ENCODE measurements at regions not wholly inside any gene's neighbourhood (a gene's known extent, or its start where the extent isn't known, plus 50 kb on each side); places are given as distances from the start of the nearest gene placed in this dataset.

GRCh38 chr2:19195661-19196060 lies 162.8 kb downstream of the OSR1 start (continued):
- no peak for TF ChIP-seq ZNF398 (tag by site-specific recombination; IDR thresholded peaks at IDR 0.05)
- no peak for TF ChIP-seq EGR2 (tag by site-specific recombination; IDR thresholded peaks at IDR 0.05; ENCODE audit: low read depth)

GRCh38 chr2:19189391-19189790 lies 169.0 kb downstream of the OSR1 start:
- H3K4me3 ChIP-seq (ENCODE audit: low read depth, low read length) = no peak overlapping the region
- POLR2A ChIA-PET = no interaction called here
- H3K9me3 ChIP-seq (ENCODE audit: control insufficient read depth, insufficient read depth, low read depth, low read length) = no peaks in the 10 kb centered on the region
- no peak for TF ChIP-seq ZNF664 (tag by site-specific recombination; IDR thresholded peaks at IDR 0.05)
- TF ChIP-seq KLF10 (tag by site-specific recombination; IDR thresholded peaks at IDR 0.05) = no peak
- TF ChIP-seq ZNF148 (tag by site-specific recombination; IDR thresholded peaks at IDR 0.05; ENCODE audit: borderline replicate concordance) = no peak
- no peak for TF ChIP-seq FEZF1 (tag by site-specific recombination; IDR thresholded peaks at IDR 0.05)
- TF ChIP-seq ZNF302 (tag by site-specific recombination; IDR thresholded peaks at IDR 0.05; ENCODE audit: low read depth) = no peak
- no peak for TF ChIP-seq ZNF114 (tag by site-specific recombination; IDR thresholded peaks at IDR 0.05)
- TF ChIP-seq PRDM1 (tag by site-specific recombination; IDR thresholded peaks at IDR 0.05) = no peak
- TF ChIP-seq CTCF (tag by site-specific recombination; IDR thresholded peaks at IDR 0.05) = no peak
- no peak for TF ChIP-seq ZNF394 (tag by site-specific recombination; IDR thresholded peaks at IDR 0.05; ENCODE audit: borderline replicate concordance)
- H3K4me1 ChIP-seq (ENCODE audit: control insufficient read depth, insufficient read depth, low read length) = no peaks in the 10 kb centered on the region
- CTCF ChIA-PET = no interaction called here
- H3K36me3 ChIP-seq (ENCODE audit: control insufficient read depth in 2 of 2, insufficient read depth in 1 of 2, low read length in 2 of 2) = no peaks in the 10 kb centered on the region
- H3K27ac ChIP-seq (ENCODE audit: extremely low read depth, low read depth, low read length) = no peak overlapping the region

GRCh38 chr2:19187323-19188020 lies 171.0 kb downstream of the OSR1 start:
- Histone ChIP-seq H3K27ac (ENCODE audit: extremely low read depth, low read depth, low read length) (no peak overlapping the region), H3K36me3 (ENCODE audit: control insufficient read depth in 2 of 2, insufficient read depth in 1 of 2, low read length in 2 of 2) (no peaks in the 10 kb centered on the region), H3K9me3 (ENCODE audit: control insufficient read depth, insufficient read depth, low read depth, low read length) (no peaks in the 10 kb centered on the region), H3K4me3 (ENCODE audit: low read depth, low read length) (no peak overlapping the region), H3K4me1 (ENCODE audit: control insufficient read depth, insufficient read depth, low read length) (no peaks in the 10 kb centered on the region)
- POLR2A ChIA-PET = no interaction called here
- CTCF ChIA-PET = no interaction called here
- TF ChIP-seq ZNF571 (tag by site-specific recombination; IDR thresholded peaks at IDR 0.05) (no peak), OSR2 (tag by site-specific recombination; IDR thresholded peaks at IDR 0.05) (no peak), ZNF214 (tag by site-specific recombination; IDR thresholded peaks at IDR 0.05; ENCODE audit: borderline replicate concordance) (no peak), ZNF621 (tag by site-specific recombination; IDR thresholded peaks at IDR 0.05) (no peak), HOXD13 (CRISPR knock-in tag; IDR thresholded peaks at IDR 0.05; ENCODE audit: borderline replicate concordance) (no peak), ZNF623 (tag by site-specific recombination; IDR thresholded peaks at IDR 0.05) (no peak), ZBTB44 (tag by site-specific recombination; IDR thresholded peaks at IDR 0.05) (no peak), ZNF221 (tag by site-specific recombination; IDR thresholded peaks at IDR 0.05; ENCODE audit: borderline replicate concordance) (no peak), ZNF302 (tag by site-specific recombination; IDR thresholded peaks at IDR 0.05; ENCODE audit: low read depth) (no peak)

Data from HEK293 (cell line).